Activated B cell treated with CpG ODN at 0.5 μM for 24 hours (primary cell): ENCODE measurements at regions not wholly inside any gene's neighbourhood (a gene's known extent, or its start where the extent isn't known, plus 50 kb on each side); places are given as distances from the start of the nearest gene placed in this dataset.

Experiments
- ATAC-seq: fragments of 200-7000 bp; cut with Tn5 transposase; one replicate; pipeline ENCODE4 v1.10.0; 2021; ENCODE audit warnings: low read depth, mild to moderate bottlenecking, moderate library complexity
- CTCF ChIA-PET: fragments of 350-600 bp; sonication (Branson Sonifier 250); formaldehyde crosslinking; loops from one replicate; lab custom pipeline; 2021; ENCODE audit warnings: antibody characterized with exemption; lab: Charles Lee
- POLR2A ChIA-PET: fragments of 350-600 bp; sonication (Branson Sonifier 250); formaldehyde crosslinking; loops from one replicate; lab custom pipeline; 2021; ENCODE audit warnings: antibody characterized with exemption; lab: Charles Lee
- DNase-seq: peaks from one replicate; pipeline ENCODE4 v3.0.0; 2022
- H3K27ac Mint-ChIP-seq: one replicate; pipeline ENCODE4 v1.8.0; 2020; ENCODE audit warnings: mixed read lengths
- H3K27me3 Mint-ChIP-seq: one replicate; pipeline ENCODE4 v1.8.0; 2021; ENCODE audit warnings: mixed read lengths
- H3K36me3 Mint-ChIP-seq: one replicate; pipeline ENCODE4 v1.8.0; 2021; ENCODE audit warnings: low read depth, mixed read lengths
- H3K4me1 Mint-ChIP-seq: one replicate; pipeline ENCODE4 v1.8.0; 2021; ENCODE audit warnings: mixed read lengths
- H3K4me3 Mint-ChIP-seq: one replicate; pipeline ENCODE4 v1.8.0; 2020; ENCODE audit warnings: mild to moderate bottlenecking, mixed read lengths
- H3K9me3 Mint-ChIP-seq: one replicate; pipeline ENCODE4 v1.8.0; 2020; ENCODE audit warnings: mixed read lengths
- intact Hi-C: fragments of 100-400 bp; cut with micrococcal nuclease; formaldehyde crosslinking; loops from one replicate; pipeline ENCODE4 v1.15.1; 2024
- TF ChIP-seq, protein P1 (sequence below): fragments of 200-600 bp; IDR thresholded peaks from one replicate; pipeline ENCODE4 v1.8.0; 2022; ENCODE audit warnings: antibody characterized with exemption, mild to moderate bottlenecking

DNA sequence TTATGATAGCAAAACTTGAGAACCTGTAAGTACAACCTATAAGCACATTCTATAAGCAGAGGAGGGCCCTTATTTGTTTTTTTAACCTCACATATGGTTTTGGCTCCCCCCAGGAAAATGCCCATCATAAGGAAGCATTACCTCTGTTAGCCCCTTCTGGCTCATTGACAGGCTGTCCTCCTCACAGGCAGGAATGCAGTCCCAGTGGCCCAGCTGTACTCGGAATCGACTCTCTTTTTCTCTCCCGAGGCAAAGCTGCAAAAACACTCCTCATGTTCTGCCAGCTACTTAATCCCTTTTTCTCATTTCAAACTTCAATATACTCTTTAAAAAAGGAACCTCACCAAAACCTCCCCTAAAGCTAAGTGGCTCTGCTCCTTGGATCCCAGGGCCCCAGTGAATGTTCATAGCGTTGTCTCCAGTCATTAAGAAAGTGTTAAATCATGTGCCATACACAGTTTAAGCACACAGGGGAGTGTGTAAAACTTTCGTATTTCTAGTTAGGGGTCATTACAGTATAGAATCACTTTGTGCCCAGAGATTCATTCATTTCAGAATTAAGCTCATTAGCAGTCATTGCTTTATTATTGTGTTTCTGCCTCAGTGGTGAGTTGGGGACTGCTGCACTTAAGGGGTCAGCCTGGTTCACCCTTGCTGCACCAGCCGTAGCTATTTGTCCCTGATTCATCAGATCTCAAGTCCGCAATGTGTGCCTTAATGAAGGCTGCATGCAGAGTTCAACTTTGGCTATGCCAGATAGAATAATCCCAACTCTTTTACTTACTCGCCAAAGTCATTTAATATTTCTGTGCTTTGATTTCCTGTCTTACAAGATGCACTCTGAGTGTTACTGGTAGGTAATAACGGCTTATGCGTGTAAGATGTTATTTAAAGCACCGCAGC, 57.6 kb downstream of the JRKL start:
- intact Hi-C loops = no loop called here
- POLR2A ChIA-PET = no interaction called here
- TF ChIP-seq, protein P1, sequence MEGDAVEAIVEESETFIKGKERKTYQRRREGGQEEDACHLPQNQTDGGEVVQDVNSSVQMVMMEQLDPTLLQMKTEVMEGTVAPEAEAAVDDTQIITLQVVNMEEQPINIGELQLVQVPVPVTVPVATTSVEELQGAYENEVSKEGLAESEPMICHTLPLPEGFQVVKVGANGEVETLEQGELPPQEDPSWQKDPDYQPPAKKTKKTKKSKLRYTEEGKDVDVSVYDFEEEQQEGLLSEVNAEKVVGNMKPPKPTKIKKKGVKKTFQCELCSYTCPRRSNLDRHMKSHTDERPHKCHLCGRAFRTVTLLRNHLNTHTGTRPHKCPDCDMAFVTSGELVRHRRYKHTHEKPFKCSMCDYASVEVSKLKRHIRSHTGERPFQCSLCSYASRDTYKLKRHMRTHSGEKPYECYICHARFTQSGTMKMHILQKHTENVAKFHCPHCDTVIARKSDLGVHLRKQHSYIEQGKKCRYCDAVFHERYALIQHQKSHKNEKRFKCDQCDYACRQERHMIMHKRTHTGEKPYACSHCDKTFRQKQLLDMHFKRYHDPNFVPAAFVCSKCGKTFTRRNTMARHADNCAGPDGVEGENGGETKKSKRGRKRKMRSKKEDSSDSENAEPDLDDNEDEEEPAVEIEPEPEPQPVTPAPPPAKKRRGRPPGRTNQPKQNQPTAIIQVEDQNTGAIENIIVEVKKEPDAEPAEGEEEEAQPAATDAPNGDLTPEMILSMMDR = no peak

DNA sequence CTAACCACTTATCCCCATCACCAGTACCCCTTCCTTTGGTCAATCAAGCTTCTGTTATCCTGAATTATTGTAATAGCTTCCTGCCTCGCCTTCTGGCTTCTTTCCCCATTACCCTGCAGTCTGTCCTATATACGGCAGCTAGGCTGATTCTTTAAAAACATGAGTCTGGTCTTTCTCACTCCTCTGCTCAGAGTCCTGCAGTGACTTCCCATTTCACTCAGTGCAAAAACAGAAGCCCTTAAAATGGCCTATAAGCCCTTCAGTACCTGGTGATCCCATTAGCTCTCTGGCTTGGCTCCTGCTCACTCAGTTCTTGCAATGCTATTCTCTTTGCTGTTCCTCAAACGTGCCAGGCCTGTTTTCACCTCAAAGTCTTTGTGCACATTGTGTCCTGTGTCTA, 58.4 kb downstream of the JRKL start:
- ATAC-seq = no peak
- Mint-ChIP-seq H3K4me1 (no peaks in the 10 kb centered on the region), H3K27ac (no peak overlapping the region), H3K4me3 (no peak overlapping the region), H3K27me3 (peaks cover 7% of the 10 kb centered on the region), H3K36me3 (no peaks in the 10 kb centered on the region), H3K9me3 (no peaks in the 10 kb centered on the region)
- ChIA-PET CTCF (interaction anchor here (1.8 kb wide), 1 partner anchor 15 kb away, joined by 7 read pairs; no protein-coding TSS in a partner anchor), POLR2A (no interaction called here)
- DNase-seq = no peak
- intact Hi-C loops = no loop called here
- TF ChIP-seq, protein P1 = no peak

More for the DNA sequence above, 57.6 kb downstream of the JRKL start:
- no peaks in the 10 kb centered on the region for H3K9me3 Mint-ChIP-seq
- CTCF ChIA-PET = interaction anchor here (1.8 kb wide), 1 partner anchor 16 kb away, joined by 7 read pairs; no protein-coding TSS in a partner anchor
- no peaks in the 10 kb centered on the region for H3K36me3 Mint-ChIP-seq
- H3K27ac Mint-ChIP-seq = no peak overlapping the region
- no peaks in the 10 kb centered on the region for H3K4me1 Mint-ChIP-seq
- no peak for ATAC-seq
- H3K4me3 Mint-ChIP-seq = no peak overlapping the region
- H3K27me3 Mint-ChIP-seq = peaks cover 10% of the 10 kb centered on the region
- DNase-seq = no peak

DNA sequence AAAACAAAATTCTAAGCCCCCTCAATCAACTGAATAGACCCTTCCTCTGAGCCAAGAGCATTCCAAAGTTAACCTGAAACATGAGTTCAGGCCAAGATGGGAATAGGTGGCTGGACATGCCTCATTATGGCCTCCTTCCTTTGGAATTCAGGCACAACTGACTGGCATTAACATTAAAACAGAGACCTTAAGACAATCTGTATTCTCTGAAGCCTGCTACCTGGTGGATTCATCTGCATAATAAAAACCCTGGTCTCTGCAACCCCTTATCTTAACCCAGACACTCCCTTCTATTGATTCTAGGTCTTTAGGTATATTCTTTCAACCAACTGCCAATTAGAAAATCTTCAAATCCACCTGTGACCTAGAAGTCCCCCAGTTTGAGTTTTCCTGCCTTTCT, 66.3 kb downstream of the JRKL start:
- Mint-ChIP-seq H3K4me3 (no peak overlapping the region), H3K27me3 (peaks cover 20% of the 10 kb centered on the region), H3K27ac (no peak overlapping the region), H3K9me3 (no peaks in the 10 kb centered on the region), H3K36me3 (no peaks in the 10 kb centered on the region), H3K4me1 (no peaks in the 10 kb centered on the region)
- intact Hi-C loops = no loop called here
- CTCF ChIA-PET = interaction anchor here (1.5 kb wide), 1 partner anchor 10 kb away, joined by 3 read pairs; no protein-coding TSS in a partner anchor
- no peak for ATAC-seq
- DNase-seq = no peak
- POLR2A ChIA-PET = no interaction called here
- TF ChIP-seq, protein P1 = no peak

DNA sequence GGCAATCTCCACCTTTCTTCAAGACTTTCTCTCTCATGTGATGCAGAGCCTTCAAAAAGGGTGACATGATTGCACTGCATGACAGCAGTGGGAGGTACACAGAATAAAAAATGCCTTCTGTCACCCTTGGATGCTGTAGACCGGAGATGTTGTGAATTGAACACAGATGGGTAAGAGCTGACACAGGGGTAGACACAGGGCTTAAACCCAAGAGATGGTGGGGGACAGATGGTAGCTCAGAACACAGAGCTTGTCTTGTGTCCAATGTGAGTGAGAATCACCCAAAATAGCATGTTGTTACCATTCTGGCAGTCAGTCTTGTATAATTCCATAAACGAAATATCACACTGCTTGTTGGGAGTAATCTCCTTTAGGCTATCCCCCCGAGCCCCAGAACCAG, 69.9 kb downstream of the JRKL start:
- ChIA-PET CTCF (no interaction called here), POLR2A (no interaction called here)
- no peak overlapping the region for H3K4me3 Mint-ChIP-seq
- DNase-seq (no peak), ATAC-seq (no peak)
- H3K36me3 Mint-ChIP-seq = no peaks in the 10 kb centered on the region
- TF ChIP-seq, protein P1 = no peak
- intact Hi-C loops = no loop called here
- H3K27ac Mint-ChIP-seq = no peak overlapping the region
- H3K4me1 Mint-ChIP-seq = peaks cover 4% of the 10 kb centered on the region
- H3K27me3 Mint-ChIP-seq = peaks cover 24% of the 10 kb centered on the region
- H3K9me3 Mint-ChIP-seq = no peaks in the 10 kb centered on the region

- Mint-ChIP-seq H3K27ac (no peak overlapping the region), H3K27me3 (peaks cover 14% of the 10 kb centered on the region), H3K4me3 (no peak overlapping the region), H3K4me1 (peaks cover 4% of the 10 kb centered on the region), H3K9me3 (no peaks in the 10 kb centered on the region), H3K36me3 (no peaks in the 10 kb centered on the region)
- DNase-seq = no peak
- ChIA-PET CTCF (interaction anchor here (1.9 kb wide), 1 partner anchor 11 kb away, joined by 10 read pairs; no protein-coding TSS in a partner anchor), POLR2A (no interaction called here)
- intact Hi-C loops = no loop called here
- TF ChIP-seq, protein P1 = no peak
- ATAC-seq = no peak
Measured at GRCh38 chr11:96461871-96462270, 72.1 kb downstream of the JRKL start.
